GM13976 (cell line): ENCODE measurements at regions not wholly inside any gene's neighbourhood (a gene's known extent, or its start where the extent isn't known, plus 50 kb on each side); places are given as distances from the start of the nearest gene placed in this dataset.

Experiments
- DNase-seq: peaks from one replicate; pipeline ENCODE4 v3.0.0; 2012; ENCODE audit warnings: low spot score
- CTCF ChIP-seq: IDR thresholded peaks from 2 replicates; pipeline ENCODE4 v1.5.1; 2012; ENCODE audit warnings: borderline replicate concordance, mild to moderate bottlenecking; ENCODE audit not compliant: insufficient read depth; ENCODE audit errors: extremely low read depth, missing control alignments, control extremely low read depth
- in situ Hi-C: fragments of 300-500 bp; cut with MboI; formaldehyde crosslinking; loops from one replicate; pipeline ENCODE4 v1.12.0; 2022; ENCODE audit warnings: low sequenced_read_pairs, mixed read lengths, inconsistent platforms; ENCODE audit not compliant: unreplicated experiment

DNA sequence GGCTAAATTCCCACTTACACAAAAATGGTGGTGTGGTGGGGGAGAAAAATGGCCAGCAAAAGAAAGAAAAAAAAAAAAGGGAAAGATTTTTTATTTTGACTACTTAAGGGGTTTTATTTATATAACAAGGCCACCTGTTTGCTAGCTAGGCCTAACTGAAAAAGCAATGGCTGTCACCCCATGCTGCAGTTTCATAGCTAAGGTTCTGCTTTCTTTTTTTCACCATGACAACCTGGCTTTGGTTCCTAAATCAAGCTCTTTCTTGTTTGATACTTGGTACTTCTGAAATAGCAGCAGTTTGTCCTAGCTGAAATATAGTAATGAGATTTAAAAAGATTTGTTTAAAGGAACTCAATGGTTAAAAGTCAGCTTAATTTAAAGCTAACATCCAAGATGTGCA lies 433.2 kb upstream of the MEX3C start:
- no peak for TF ChIP-seq CTCF
- no peak for DNase-seq
- in situ Hi-C loops = loop anchor here (25.0 kb wide), 1 partner anchor 1757 kb away; no protein-coding TSS in a partner anchor

DNA sequence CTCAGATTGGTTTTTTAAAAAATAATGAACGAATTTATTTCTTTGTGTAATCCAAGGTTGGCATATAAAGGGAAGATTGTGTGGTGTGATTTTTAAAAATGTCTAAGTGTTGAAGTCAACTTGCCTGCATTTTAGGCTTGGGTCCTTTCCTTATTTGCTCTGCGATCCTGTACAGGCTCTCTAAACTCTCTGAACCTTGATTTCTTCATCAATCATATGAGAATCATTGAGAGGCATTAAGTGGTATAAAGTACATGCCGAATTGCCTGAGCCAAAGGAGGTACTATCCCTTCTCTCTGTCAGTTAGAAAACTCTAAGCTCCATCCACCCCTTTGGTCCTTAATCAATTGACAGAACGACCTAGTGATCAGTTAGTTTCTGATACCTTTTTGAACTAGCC lies 440.4 kb upstream of the MEX3C start:
- no peak for TF ChIP-seq CTCF
- in situ Hi-C loops = loop anchor here (25.0 kb wide), 1 partner anchor 1749 kb away; no protein-coding TSS in a partner anchor
- no peak for DNase-seq

GRCh38 chr18:51639541-51639940 lies 442.1 kb upstream of the MEX3C start:
- TF ChIP-seq CTCF = no peak
- in situ Hi-C loops = loop anchor here (25.0 kb wide), 1 partner anchor 1748 kb away; no protein-coding TSS in a partner anchor
- DNase-seq = no peak

GRCh38 chr18:51643483-51643882 lies 446.0 kb upstream of the MEX3C start:
- no peak for DNase-seq
- no peak for TF ChIP-seq CTCF
- in situ Hi-C loops = loop anchor here (25.0 kb wide), 1 partner anchor 1744 kb away; no protein-coding TSS in a partner anchor

- in situ Hi-C loops = loop anchor here (25.0 kb wide), 1 partner anchor 1742 kb away; no protein-coding TSS in a partner anchor
- DNase-seq = no peak
- no peak for TF ChIP-seq CTCF
These were observed 448.1 kb upstream of the MEX3C start for GRCh38 chr18:51645607-51646006.

GRCh38 chr18:51647346-51647745 lies 449.9 kb upstream of the MEX3C start:
- no peak for TF ChIP-seq CTCF
- no peak for DNase-seq
- in situ Hi-C loops = loop anchor here (25.0 kb wide), 1 partner anchor 1740 kb away; no protein-coding TSS in a partner anchor
